Body of pancreas (tissue), 4 donors: ENCODE measurements at regions not wholly inside any gene's neighbourhood (a gene's known extent, or its start where the extent isn't known, plus 50 kb on each side); places are given as distances from the start of the nearest gene placed in this dataset.

Experiments
- ATAC-seq: fragments of 150-250 bp; one replicate; pipeline ENCODE4 v1.9.1; 2016
- DNase-seq, 4 donors: peaks; one replicate each; pipeline ENCODE4 v3.0.0-alpha.2; 2019
- H3K27ac ChIP-seq, 4 donors: fragments of 200-600 bp; sonication (generic); 1 replicate in 3 of 4; 2 replicates in 1 of 4; pipeline versions ENCODE4 v1.5.1 to v1.6.1; 2016 to 2019; ENCODE audit warnings: mild to moderate bottlenecking in 1 of 4, mixed read lengths in 1 of 4, moderate library complexity in 1 of 4
- H3K27me3 ChIP-seq, 2 donors: fragments of 200-600 bp; sonication (generic); one replicate each; pipeline ENCODE4 v1.6.0; 2016; ENCODE audit warnings: mild to moderate bottlenecking in 1 of 2
- H3K36me3 ChIP-seq, 2 donors: fragments of 200-600 bp; sonication (generic); replicated peaks in 1 of 2; 2 replicates each; pipeline ENCODE4 v1.5.1; 2016; ENCODE audit warnings: low read depth in 2 of 2; ENCODE audit not compliant: insufficient read depth in 1 of 2
- H3K4me1 ChIP-seq: fragments of 200-600 bp; sonication (generic); one replicate; pipeline ENCODE4 v1.6.0; 2016
- H3K4me3 ChIP-seq, 2 donors: fragments of 200-600 bp; sonication (generic); 1 replicate in 1 of 2; 2 replicates in 1 of 2; pipeline ENCODE4 v1.5.1; 2016 to 2019
- H3K9me3 ChIP-seq, 3 donors: fragments of 200-600 bp; sonication (generic); 1 replicate in 2 of 3; 2 replicates in 1 of 3; pipeline ENCODE4 v1.5.1; 2016
- CTCF ChIP-seq, 7 experiments: fragments of 450-650 bp in 4 of 7; fragments of 200-600 bp in 3 of 7; sonication (generic) in 3 of 7; IDR thresholded peaks; one replicate each; pipeline ENCODE4 v1.5.1; 2016 to 2019; ENCODE audit warnings: antibody characterized with exemption in 7 of 7
- POLR2A ChIP-seq, 3 donors: fragments of 450-650 bp; IDR thresholded peaks; one replicate each; pipeline ENCODE4 v1.6.1; 2016; ENCODE audit warnings: antibody characterized with exemption in 3 of 3, mild to moderate bottlenecking in 2 of 3
- WGBS, 2 donors: methylation state at CpG; one replicate each; pipeline ENCODE4 v1.1.5; 2017; 5-methylcytosine and 5-hydroxymethylcytosine counted together
- intact Hi-C: fragments of 100-400 bp; cut with DNase I; formaldehyde crosslinking; loops from one replicate; pipeline ENCODE4 v1.15.1; 2023

- Histone ChIP-seq H3K4me3 (no peak overlapping the region), H3K36me3 (no peaks in the 10 kb centered on the region), H3K27me3 (no peaks in the 10 kb centered on the region), H3K4me1 (no peaks in the 10 kb centered on the region), H3K27ac (no peak overlapping the region), H3K9me3 (no peaks in the 10 kb centered on the region)
- ATAC-seq (no peak), DNase-seq (no peak)
- WGBS, 2 donors = 51 to 52% methylated on average over 6 of the region's 6 CpGs
- intact Hi-C loops = no loop called here
- no peak for TF ChIP-seq POLR2A (IDR thresholded peaks at IDR 0.05)
- TF ChIP-seq CTCF (IDR thresholded peaks at IDR 0.05) = no peak
These were observed 73.7 kb upstream of the ANK2 start for GRCh38 chr4:112975567-112976355.

- WGBS, 2 donors = 85 to 100% methylated on average over 1 to 11 of the region's 14 CpGs
- Histone ChIP-seq H3K4me3 (no peak overlapping the region), H3K27me3 (no peaks in the 10 kb centered on the region), H3K36me3 (no peaks in the 10 kb centered on the region), H3K4me1 (no peaks in the 10 kb centered on the region), H3K27ac (no peak overlapping the region), H3K9me3 (no peaks in the 10 kb centered on the region)
- intact Hi-C loops = no loop called here
- DNase-seq = no peak
- no peak for ATAC-seq
- TF ChIP-seq CTCF (IDR thresholded peaks at IDR 0.05) (no peak), POLR2A (IDR thresholded peaks at IDR 0.05) (no peak)
These were observed 70.6 kb upstream of the ANK2 start for GRCh38 chr4:112978691-112979472.

- no peaks in the 10 kb centered on the region for H3K27me3 ChIP-seq
- no peaks in the 10 kb centered on the region for H3K9me3 ChIP-seq
- WGBS, 2 donors = 77 to 79% methylated on average over 8 to 13 of the region's 16 CpGs
- TF ChIP-seq CTCF (IDR thresholded peaks at IDR 0.05) (no peak), POLR2A (IDR thresholded peaks at IDR 0.05) (no peak)
- no peaks in the 10 kb centered on the region for H3K36me3 ChIP-seq
- H3K4me1 ChIP-seq = no peaks in the 10 kb centered on the region
- intact Hi-C loops = no loop called here
- no peak overlapping the region for H3K4me3 ChIP-seq
- DNase-seq = no peak
- ATAC-seq = no peak
- H3K27ac ChIP-seq = no peak overlapping the region
These were observed 69.5 kb upstream of the ANK2 start for GRCh38 chr4:112979881-112980421.

- H3K36me3 ChIP-seq = no peaks in the 10 kb centered on the region
- intact Hi-C loops = no loop called here
- no peak overlapping the region for H3K27ac ChIP-seq
- H3K27me3 ChIP-seq = no peaks in the 10 kb centered on the region
- no peak for DNase-seq
- 78 to 79% methylated on average over 2 of the region's 2 CpGs for WGBS, 2 donors
- H3K4me3 ChIP-seq = no peak overlapping the region
- H3K9me3 ChIP-seq = no peaks in the 10 kb centered on the region
- TF ChIP-seq CTCF (IDR thresholded peaks at IDR 0.05) (no peak), POLR2A (IDR thresholded peaks at IDR 0.05) (no peak)
- H3K4me1 ChIP-seq = no peaks in the 10 kb centered on the region
- ATAC-seq = no peak
These were observed 66.8 kb upstream of the ANK2 start for GRCh38 chr4:112982680-112983079.
